ENCODE measurements at regions not wholly inside any gene's neighbourhood (a gene's known extent, or its start where the extent isn't known, plus 50 kb on each side); places are given as distances from the start of the nearest gene placed in this dataset.

DNA sequence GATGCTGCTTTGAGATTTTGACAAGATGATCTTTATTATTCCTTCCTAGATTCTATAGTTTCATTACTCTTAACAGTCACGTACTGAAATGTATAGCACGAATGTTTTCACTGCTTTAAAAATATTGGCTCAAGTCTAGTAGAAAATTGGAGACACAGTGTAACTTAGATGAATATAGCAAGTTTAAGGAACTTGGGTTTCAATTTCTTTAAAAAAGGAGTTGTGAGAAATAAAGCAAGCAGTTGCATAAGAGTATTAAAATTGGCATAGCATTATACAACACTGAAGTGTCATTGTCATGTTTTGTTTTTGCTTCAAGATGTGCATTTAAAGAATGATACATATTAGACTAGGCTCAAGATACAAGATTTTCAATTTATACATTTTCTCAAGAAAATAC, 624.8 kb upstream of the NOVA1 start:
- BruUV-seq (replicated peaks), result no TSS peak
- no peak for ATAC-seq (ENCODE audit: low read depth)
- Histone ChIP-seq H4K91ac (ENCODE audit: insufficient read depth, low read depth, low read length) (no peak overlapping the region), H3K4me3 (ENCODE audit: insufficient read depth, low read depth, low read length) (no peak overlapping the region), H2BK5ac (ENCODE audit: low read depth, low read length, poor library complexity, severe bottlenecking) (no peak overlapping the region), H3K18ac (ENCODE audit: low read depth, low read length) (no peak overlapping the region), H2AK5ac (ENCODE audit: low read depth, low read length) (no peak overlapping the region), H3K56ac (ENCODE audit: extremely low read depth, insufficient read depth, low read length) (no peak overlapping the region), H3K4me2 (ENCODE audit: low read depth, low read length) (no peak overlapping the region), H2AK9ac (replicated peaks; ENCODE audit: low read depth, low read length, poor library complexity) (no peak overlapping the region), H2BK120ac (ENCODE audit: low read depth, low read length) (no peak overlapping the region), H3K23ac (ENCODE audit: low read depth, low read length) (no peak overlapping the region), H3K27ac (ENCODE audit: insufficient read depth, low read length) (no peak overlapping the region), H2BK15ac (ENCODE audit: low read depth, low read length) (no peak overlapping the region), H3K36me3 (ENCODE audit: control insufficient read depth, insufficient read depth, low read length) (no peaks in the 10 kb centered on the region), H4K8ac (ENCODE audit: low read depth in 2 of 2, low read length in 2 of 2) (no peak overlapping the region), H3K79me1 (ENCODE audit: low read depth in 1 of 2, low read length in 2 of 2) (no peaks in the 10 kb centered on the region), H3K4me1 (ENCODE audit: control insufficient read depth, insufficient read depth, low read length) (no peaks in the 10 kb centered on the region), H2AFZ (replicated peaks; ENCODE audit: low read length, poor library complexity) (no peak overlapping the region), H3K9me3 (ENCODE audit: control insufficient read depth, insufficient read depth, low read length) (0 out of 2 replicates have a peak, but pooled peaks cover 5% of the 10 kb centered on the region), H4K20me1 (ENCODE audit: insufficient read depth, low read length) (no peaks in the 10 kb centered on the region), H4K5ac (ENCODE audit: low read depth, low read length) (no peak overlapping the region), H3K9ac (ENCODE audit: low read depth, low read length) (no peak overlapping the region), H3K14ac (replicated peaks; ENCODE audit: low read depth, low read length) (no peak overlapping the region), H3K4ac (ENCODE audit: low read depth, low read length) (no peak overlapping the region), H2BK20ac (ENCODE audit: low read depth, low read length) (no peak overlapping the region), H3K9me1 (ENCODE audit: insufficient read depth, low read length) (no peaks in the 10 kb centered on the region), H3K27me3 (ENCODE audit: control insufficient read depth, insufficient read depth, low read length) (no peaks in the 10 kb centered on the region)
- in situ Hi-C loops (cut with MboI; ENCODE audit: low sequenced_read_pairs) (no loop called here), dilution Hi-C loops (cut with HindIII; ENCODE audit: low sequenced_read_pairs, unreplicated experiment) (no loop called here), intact Hi-C loops (cut with micrococcal nuclease) (no loop called here)
- TF ChIP-seq NFE2L2 (IDR thresholded peaks at IDR 0.05; ENCODE audit: low read depth, low read length) (no peak), CHD1 (IDR thresholded peaks at IDR 0.05; ENCODE audit: low read depth, low read length) (no peak), MAZ (IDR thresholded peaks at IDR 0.05; ENCODE audit: borderline replicate concordance, low read depth, low read length) (no peak), MXI1 (IDR thresholded peaks at IDR 0.05; ENCODE audit: borderline replicate concordance, low read depth, low read length) (no peak)
- CTCF ChIA-PET, result no interaction called here
- WGBS, 2 experiments (ENCODE audit: extremely low coverage in 2 of 2, insufficient read length in 1 of 2), result no CpG with 5 or more reads among the region's 2 CpGs
- no peak for DNase-seq
- POLR2A ChIA-PET (ENCODE audit: unreplicated experiment), result no interaction called here

Data from IMR-90 (cell line).